Femur (tissue), 1 donor: ENCODE measurements at regions not wholly inside any gene's neighbourhood (a gene's known extent, or its start where the extent isn't known, plus 50 kb on each side); places are given as distances from the start of the nearest gene placed in this dataset.

ENCODE experiments used
- DNase-seq: peaks from one replicate; pipeline ENCODE4 v3.0.0-alpha.2; 2017

- DNase-seq: no peak
These were observed 496.4 kb upstream of the CBLB start for GRCh38 chr3:106365061-106365691.

GRCh38 chr3:106366352-106366751 lies 497.5 kb upstream of the CBLB start:
- no peak for DNase-seq

DNA sequence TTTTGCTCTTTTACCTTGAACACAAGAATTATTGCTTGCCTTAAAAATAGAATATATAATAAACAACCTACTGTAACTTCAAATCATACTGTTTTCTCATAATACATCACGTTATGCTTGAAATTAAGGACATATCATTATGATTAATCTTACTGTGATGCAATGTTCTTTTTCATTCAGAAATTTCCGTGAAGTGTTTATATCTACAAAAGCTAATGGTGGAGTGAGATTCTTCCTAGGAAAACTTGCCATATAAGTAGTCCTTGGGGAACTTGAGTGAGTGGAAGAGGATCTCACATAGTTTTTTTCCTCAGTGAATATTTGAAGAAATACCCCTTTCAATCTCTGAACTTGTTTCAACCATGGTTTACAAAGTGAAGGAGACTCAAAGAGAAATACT lies 498.7 kb upstream of the CBLB start:
- no peak for DNase-seq

DNA sequence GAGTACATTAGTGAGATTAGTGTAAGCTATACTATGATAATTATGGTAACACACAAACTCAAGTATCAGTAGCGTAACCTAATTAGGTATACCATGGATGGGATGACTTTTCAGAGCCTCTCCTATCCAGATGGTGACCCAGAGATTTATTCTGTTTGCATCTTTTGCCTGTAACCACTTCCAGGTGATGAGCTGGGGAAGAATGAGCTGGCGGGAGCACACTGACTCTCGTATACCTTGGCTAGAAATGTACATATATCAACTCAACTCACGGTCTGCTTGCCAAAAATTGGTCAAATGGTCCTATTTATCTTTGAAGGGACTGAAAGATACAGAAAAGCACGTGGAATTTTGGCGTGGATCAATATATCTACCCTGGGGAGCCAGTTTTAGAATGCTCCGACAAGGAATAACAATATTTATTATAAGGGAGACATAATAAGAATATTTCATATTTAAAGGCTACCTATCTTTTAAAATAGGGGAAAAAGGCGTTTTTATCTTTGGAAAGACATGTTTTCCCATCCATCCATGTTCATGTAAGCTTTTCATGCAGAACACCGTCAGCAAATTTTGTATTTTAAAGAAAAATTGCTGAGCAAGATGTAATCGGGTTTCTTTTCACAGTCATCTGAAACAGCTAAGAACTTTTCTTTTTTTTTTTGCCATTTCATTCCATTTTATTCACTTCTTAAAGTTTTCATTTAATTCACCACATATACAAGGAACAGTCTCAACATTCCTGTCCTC lies 502.6 kb upstream of the CBLB start:
- DNase-seq: no peak

DNA sequence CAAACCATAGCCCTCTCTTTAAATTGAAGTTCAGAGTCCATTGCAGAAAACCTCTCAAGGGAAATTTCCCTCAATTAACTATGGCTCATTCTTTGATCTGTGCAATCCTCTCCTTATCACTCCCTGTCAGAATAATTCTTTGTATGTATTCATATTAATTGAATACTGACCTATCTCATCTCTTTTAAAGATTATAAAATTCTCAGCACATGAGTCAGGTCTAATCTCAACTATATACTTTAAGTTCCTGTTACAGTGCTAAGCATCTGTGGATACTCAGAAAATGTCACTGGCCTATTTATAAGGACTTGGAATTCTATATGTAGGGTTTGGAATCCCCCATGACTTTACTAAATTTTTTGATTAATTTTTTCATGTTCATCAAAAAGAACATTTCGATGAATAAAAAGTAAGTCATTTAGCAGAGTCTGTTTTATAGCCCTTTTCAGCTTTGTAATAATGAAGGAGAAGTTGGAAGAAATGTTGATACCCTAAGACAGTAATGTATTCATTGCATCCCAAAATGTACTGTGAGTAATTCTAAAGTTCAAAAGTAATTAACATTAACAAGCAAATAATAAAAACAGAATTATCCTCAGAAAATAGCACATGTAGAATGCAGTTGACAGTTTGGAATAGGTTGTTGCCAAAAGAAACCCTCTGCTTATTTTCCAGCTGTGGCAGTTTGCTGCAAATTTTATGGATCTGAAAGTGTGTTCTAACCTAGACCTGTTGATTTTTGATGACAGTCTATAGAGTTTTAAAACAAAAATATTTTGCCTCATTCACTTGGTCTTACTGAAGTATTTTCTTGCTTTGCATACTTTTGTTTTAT lies 503.4 kb upstream of the CBLB start:
- no peak for DNase-seq

DNA sequence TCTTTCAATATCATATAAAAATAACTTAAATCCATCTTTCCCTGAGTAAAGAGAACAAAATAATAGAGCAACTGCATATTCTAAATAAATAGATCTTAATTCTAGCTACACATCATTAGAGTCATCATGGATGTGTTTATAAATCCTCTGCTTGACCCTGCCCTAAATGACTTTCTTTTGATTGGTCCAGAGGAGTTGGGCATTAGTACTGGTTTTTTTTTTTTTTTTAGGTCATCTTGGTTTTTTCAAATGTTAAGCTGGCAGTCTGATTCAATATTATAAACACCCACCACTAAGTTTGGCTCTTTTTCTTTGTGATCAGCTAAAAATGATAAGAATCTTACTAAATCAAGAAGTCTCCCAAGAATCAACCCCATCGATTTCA lies 504.0 kb upstream of the CBLB start:
- DNase-seq: no peak

DNA sequence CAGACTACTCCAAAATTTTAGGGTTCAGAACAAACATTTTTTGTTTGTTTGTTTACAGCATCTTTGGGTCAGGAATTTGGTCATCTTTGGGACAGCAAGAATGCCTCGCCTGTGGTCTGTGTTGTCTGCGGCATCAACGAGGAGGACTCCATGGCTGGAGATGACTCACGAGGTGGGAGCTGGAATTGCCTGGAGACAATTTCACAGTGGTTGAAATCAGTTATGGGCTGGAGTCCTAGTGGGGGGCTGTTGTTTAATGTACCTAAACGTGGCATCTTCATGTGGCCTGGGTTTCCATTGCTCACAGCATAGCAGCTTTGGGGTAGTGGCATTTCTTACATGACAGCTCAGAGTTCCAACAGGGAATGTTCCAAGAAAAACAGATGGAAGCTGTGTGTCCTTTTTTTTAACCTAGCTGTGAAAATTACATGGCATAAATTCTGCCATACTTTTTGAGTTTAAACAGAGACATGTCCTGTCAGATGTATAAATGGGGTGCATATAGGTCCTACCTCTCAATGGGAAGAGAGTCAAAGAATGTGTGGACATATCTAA lies 507.3 kb upstream of the CBLB start:
- no peak for DNase-seq

DNA sequence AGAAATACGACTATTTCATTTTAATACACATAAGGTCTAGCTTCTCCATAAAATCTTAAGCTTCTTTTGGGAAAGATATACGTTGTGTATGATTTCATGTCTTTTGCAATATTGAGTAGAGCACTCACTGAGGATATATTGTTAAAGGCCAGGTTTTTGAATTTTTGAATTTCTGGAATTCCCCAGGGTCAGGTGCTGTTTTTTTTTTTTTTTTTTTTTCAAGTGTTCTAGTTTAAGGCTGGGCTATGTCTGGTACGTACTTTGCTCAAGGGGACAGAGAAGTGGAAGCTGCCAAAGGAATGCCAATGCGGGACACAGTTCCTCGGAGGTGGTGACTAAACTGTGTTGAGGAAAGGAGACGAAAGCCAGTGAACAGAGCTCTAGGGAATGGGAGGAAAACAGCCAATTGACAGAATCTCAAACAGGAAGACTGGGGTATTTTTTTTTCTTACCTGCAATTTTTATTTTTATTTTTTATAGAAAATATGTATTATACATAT lies 510.5 kb upstream of the CBLB start:
- no peak for DNase-seq

DNA sequence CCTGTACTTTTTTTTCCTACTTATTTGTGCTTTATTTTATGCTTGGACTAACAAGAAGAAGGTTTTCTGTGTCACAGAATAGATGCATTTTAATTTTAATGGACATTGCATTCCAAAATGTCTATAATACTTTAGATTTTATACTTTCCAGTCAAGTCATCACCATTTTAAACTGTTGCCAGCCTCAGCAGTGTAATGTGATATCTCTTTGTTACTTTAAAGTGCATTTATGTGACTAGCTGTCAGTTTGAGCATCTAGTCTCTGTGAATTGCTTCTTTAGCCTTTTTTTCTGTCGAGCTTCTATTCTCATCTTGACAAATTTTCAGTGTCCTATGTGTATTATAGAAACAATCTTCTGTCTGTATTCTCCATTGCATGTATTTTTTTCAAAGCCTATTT lies 511.4 kb upstream of the CBLB start:
- DNase-seq: no peak

DNA sequence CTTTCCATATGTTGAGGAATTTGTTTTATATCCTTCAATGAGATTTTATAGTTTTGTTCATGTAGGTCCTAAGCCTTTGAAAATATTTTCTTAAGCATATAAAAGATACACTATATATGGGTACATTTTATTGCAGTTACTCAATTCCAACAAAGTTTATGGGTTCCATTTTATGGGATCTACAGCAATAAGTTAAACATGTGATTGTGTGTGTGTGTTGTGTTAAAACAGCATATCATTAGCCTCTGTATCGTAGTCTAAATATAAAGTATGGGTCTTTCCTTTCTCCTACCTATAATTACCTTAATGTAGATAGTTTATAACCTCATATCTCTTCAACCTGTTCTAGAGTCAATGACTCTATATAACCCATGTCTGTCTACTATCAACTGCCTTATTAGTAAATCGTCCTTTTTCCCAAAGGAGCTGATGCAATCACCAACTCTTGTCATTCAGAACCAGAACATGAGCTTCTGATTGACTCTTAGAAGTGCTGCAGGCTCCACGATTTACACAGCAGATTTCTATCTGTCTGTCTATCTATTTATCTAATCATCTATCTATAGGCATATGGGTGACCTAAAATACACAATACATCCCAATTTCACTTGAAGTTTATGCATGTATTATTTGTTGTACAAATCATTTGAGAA lies 512.6 kb upstream of the CBLB start:
- DNase-seq: no peak

- DNase-seq: no peak
These were observed 513.1 kb upstream of the CBLB start for GRCh38 chr3:106381939-106382335.

DNA sequence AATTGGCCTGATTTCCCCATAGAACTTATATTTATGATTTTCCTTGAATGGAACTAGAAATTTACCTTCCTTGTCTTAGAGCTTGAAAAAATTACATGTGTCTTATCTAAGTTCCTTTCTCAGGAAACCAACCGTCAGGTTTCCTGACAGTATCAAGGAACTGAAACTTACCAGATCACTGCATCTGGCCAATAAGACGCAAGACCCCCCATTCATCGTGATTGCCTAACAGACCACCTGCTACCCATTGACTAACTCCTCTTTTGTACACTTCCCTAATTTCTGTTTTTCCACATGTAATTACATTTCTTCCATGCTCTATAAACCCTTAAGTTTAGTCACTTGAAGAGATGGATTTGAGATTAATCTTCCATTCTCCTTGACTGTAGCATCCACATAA lies 517.2 kb upstream of the CBLB start:
- no peak for DNase-seq

GRCh38 chr3:106392915-106393314 lies 524.1 kb upstream of the CBLB start:
- no peak for DNase-seq

- no peak for DNase-seq
These were observed 528.2 kb upstream of the CBLB start for GRCh38 chr3:106397006-106397405.

- DNase-seq: no peak
These were observed 530.2 kb upstream of the CBLB start for GRCh38 chr3:106398891-106399600.

GRCh38 chr3:106399761-106400160 lies 530.9 kb upstream of the CBLB start:
- DNase-seq: no peak

DNA sequence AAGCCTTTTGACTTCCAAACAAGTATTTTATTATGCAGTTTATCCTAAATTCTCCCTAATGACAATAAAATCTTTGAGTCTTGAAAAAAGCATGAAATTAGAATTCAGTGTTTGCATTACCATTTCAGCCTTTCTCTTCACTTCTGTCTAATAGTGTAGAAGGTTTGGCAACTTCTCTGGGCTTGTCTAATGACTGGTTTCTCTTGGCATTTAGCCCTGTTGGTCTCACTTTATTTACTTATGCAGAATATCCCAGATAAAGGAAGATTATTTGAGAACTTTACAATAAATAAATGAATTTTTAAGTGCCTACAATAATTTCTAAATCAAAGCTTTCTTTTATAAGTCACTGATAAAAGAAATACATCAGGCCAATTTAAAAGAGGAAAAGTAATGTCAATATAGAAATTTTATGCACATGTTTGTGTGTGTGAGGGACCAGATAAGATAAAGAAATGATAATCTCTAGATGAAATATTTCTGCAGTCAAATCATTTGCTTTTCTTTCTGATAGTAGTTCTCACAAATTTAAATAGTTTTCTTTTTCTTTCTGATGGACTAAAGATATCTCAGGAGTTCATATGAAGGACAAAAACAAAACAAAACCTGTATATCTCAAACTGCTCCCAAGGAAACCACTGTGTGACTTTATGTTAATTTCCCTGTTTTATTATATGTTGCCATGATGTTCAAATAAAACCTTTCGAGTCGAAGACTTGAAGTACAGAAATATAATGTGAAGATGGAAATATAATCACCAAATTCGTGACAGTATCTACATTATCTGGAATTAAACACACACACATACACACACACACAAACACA lies 533.1 kb upstream of the CBLB start:
- DNase-seq: no peak

DNA sequence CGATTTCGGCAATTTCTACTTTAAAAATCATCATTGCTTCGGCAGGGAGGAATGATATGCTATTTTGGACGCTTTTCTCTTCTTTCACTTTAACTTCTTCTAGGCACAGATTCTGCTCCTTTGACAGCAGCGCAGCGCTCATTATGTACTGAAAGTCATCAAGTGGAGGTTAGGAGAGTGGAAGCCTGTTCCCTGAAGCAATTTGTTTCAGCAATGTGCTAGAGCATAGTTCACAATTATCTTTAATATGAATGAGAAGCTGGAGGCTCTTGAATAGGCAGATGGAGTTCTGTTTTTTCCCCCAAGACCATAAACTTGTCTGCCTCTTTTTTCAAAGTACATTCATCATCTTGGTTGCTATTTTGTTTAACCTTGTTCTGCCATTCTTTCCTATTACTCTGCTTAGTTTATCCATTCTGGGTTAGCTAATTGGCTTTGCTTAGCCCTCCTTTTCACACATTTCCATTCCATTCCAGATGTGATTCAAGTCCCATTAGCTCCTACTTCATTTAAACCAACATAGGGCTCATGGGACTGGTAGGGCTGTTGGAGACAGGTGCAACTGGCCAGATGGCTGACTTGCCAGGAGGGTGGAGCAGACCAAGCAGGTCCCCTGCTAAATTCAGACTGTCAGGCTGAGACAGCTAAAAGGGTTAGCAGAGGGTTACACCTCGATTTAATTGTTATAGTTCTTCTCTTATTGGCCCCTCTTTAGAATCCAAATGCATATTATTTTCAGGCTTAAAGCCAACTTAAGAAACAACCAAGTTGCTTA lies 534.7 kb upstream of the CBLB start:
- no peak for DNase-seq

DNA sequence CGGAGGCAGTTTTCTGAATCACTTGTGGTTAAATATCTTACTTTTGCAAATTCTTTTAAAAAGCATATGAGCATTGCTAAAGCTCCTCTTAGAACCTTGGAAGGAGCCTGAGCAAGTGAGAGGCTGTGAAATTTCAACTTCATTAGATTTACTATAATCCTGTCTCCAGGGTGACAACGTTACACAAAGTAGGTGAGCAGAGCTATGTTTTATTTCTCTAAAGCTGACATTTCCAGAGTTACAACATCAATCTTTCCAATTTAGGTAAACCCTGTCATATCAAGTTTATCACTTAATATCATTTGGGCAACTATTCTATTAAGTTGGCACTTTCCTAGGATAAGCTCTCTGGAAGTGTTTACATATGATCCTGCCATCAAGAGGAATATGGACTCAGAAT lies 544.9 kb upstream of the CBLB start:
- no peak for DNase-seq

DNA sequence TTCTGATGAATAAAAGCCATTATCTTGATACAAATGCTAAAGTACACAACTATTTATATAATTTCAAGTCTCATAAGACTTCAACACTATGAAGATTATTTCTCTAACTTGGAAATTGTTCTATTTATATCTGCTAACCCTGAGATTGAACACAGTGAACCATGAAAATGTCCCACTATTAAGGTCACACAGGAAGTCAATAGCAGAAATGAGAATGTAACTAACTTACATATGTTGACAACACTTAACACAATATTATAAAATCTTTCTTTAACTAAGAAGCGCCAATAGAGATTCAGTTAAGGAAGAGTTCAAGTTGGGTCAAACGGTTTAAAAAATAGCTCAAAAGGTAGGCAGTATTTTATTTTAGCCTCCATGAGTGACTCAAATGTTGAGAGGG lies 551.8 kb upstream of the CBLB start:
- no peak for DNase-seq

- DNase-seq: no peak
These were observed 552.6 kb upstream of the CBLB start for GRCh38 chr3:106421426-106421825.
